Esophagus mucosa (tissue), 1 donor: ENCODE measurements at regions not wholly inside any gene's neighbourhood (a gene's known extent, or its start where the extent isn't known, plus 50 kb on each side); places are given as distances from the start of the nearest gene placed in this dataset.

Source experiments
- ATAC-seq: fragments of 200-7000 bp; cut with Tn5 transposase; one replicate; pipeline ENCODE4 v1.9.1; 2020
- donor health status: DM: yes; HTN: yes; CAD: no.

GRCh38 chr20:20992686-20993360 is 113.3 kb downstream of the LINC00237 start:
- no peak for ATAC-seq

GRCh38 chr20:20992277-20992676 is 113.9 kb downstream of the LINC00237 start:
- ATAC-seq = no peak

- no peak for ATAC-seq
Observed at GRCh38 chr20:20989081-20989480, 117.1 kb downstream of the LINC00237 start.

- ATAC-seq = no peak
Observed at GRCh38 chr20:20979934-20980333, 126.2 kb downstream of the LINC00237 start.

- no peak for ATAC-seq
Observed at GRCh38 chr20:20977786-20978185, 128.4 kb downstream of the LINC00237 start.

GRCh38 chr20:20972490-20972889 is 133.7 kb downstream of the LINC00237 start:
- no peak for ATAC-seq

GRCh38 chr20:20971810-20972209 is 134.3 kb downstream of the LINC00237 start:
- ATAC-seq = no peak

GRCh38 chr20:20970841-20971240 is 135.3 kb downstream of the LINC00237 start:
- no peak for ATAC-seq

GRCh38 chr20:20969701-20970280 is 136.4 kb downstream of the LINC00237 start:
- ATAC-seq = no peak

- no peak for ATAC-seq
Observed at GRCh38 chr20:20967564-20968184, 138.5 kb downstream of the LINC00237 start.

GRCh38 chr20:20966171-20966570 is 140.0 kb downstream of the LINC00237 start:
- no peak for ATAC-seq

- ATAC-seq = no peak
Observed at GRCh38 chr20:20959031-20959755, 147.0 kb downstream of the LINC00237 start.

- no peak for ATAC-seq
Observed at GRCh38 chr20:20956513-20956931, 149.6 kb downstream of the LINC00237 start.

- ATAC-seq = no peak
Observed at GRCh38 chr20:20955892-20956291, 150.3 kb downstream of the LINC00237 start.

GRCh38 chr20:20953738-20954618 is 152.2 kb downstream of the LINC00237 start:
- ATAC-seq = no peak

GRCh38 chr20:20950620-20951019 is 155.5 kb downstream of the LINC00237 start:
- ATAC-seq = no peak

- ATAC-seq = no peak
Observed at GRCh38 chr20:20946122-20946759, 159.9 kb downstream of the LINC00237 start.

GRCh38 chr20:20941468-20941889 is 164.7 kb downstream of the LINC00237 start:
- ATAC-seq = no peak

GRCh38 chr20:20939006-20939405 is 167.2 kb downstream of the LINC00237 start:
- ATAC-seq = no peak

- ATAC-seq = no peak
Observed at GRCh38 chr20:20938599-20938998, 167.6 kb downstream of the LINC00237 start.

GRCh38 chr20:20938131-20938530 is 168.0 kb downstream of the LINC00237 start:
- no peak for ATAC-seq
